Endodermal cell (in vitro differentiated cells): ENCODE measurements at regions not wholly inside any gene's neighbourhood (a gene's known extent, or its start where the extent isn't known, plus 50 kb on each side); places are given as distances from the start of the nearest gene placed in this dataset.
A peak's percentile ranks its signal among the peaks of the same experiment; 100 is the strongest.

Source experiments
- DNase-seq: peaks from one replicate; pipeline ENCODE4 v3.0.0-alpha.2; 2017
- H3K27ac ChIP-seq: 2 replicates; pipeline ENCODE4 v1.5.1; 2013; ENCODE audit warnings: mild to moderate bottlenecking, low read depth, low read length, moderate library complexity
- H3K27me3 ChIP-seq: 2 replicates; pipeline ENCODE4 v1.6.1; 2013; ENCODE audit warnings: mild to moderate bottlenecking, low read length, moderate library complexity; ENCODE audit not compliant: insufficient read depth, control insufficient read depth, poor library complexity, severe bottlenecking
- H3K36me3 ChIP-seq: 2 replicates; pipeline ENCODE4 v1.7.0; 2013; ENCODE audit warnings: mild to moderate bottlenecking, low read length, moderate library complexity; ENCODE audit not compliant: control insufficient read depth, insufficient read depth
- H3K4me1 ChIP-seq: one replicate; pipeline ENCODE4 v1.7.0; 2013; ENCODE audit warnings: low read length; ENCODE audit not compliant: control insufficient read depth, insufficient read depth
- H3K4me3 ChIP-seq: 2 replicates; pipeline ENCODE4 v1.5.1; 2013; ENCODE audit warnings: mild to moderate bottlenecking, low read length, moderate library complexity
- H3K9ac ChIP-seq: 2 replicates; pipeline ENCODE4 v1.6.1; 2013; ENCODE audit warnings: mild to moderate bottlenecking, low read length, moderate library complexity; ENCODE audit not compliant: poor library complexity, severe bottlenecking; ENCODE audit errors: extremely low read depth
- H3K9me3 ChIP-seq: 2 replicates; pipeline ENCODE4 v1.6.1; 2013; ENCODE audit warnings: mild to moderate bottlenecking, low read length, moderate library complexity; ENCODE audit not compliant: control insufficient read depth
- H3K27ac Mint-ChIP-seq: 2 replicates; pipeline ENCODE4 v1.8.0; 2020; ENCODE audit warnings: mixed read lengths
- H3K27me3 Mint-ChIP-seq: 2 replicates; pipeline ENCODE4 v1.8.0; 2021; ENCODE audit warnings: mild to moderate bottlenecking, mixed read lengths; ENCODE audit not compliant: insufficient read depth
- H3K36me3 Mint-ChIP-seq: 2 replicates; pipeline ENCODE4 v1.8.0; 2020; ENCODE audit warnings: low read depth, mixed read lengths
- H3K4me1 Mint-ChIP-seq: 2 replicates; pipeline ENCODE4 v1.8.0; 2020; ENCODE audit warnings: mixed read lengths
- H3K4me3 Mint-ChIP-seq: 2 replicates; pipeline ENCODE4 v1.8.0; 2020; ENCODE audit warnings: mild to moderate bottlenecking, moderate library complexity, mixed read lengths
- H3K9me3 Mint-ChIP-seq: 2 replicates; pipeline ENCODE4 v1.8.0; 2020; ENCODE audit warnings: mild to moderate bottlenecking, mixed read lengths
- CTCF ChIP-seq: fragments of 200-600 bp; sonication (generic); conservative IDR thresholded peaks from 2 replicates; pipeline ENCODE4 v1.5.0; 2021; ENCODE audit warnings: antibody characterized with exemption, mild to moderate bottlenecking
- WGBS, 2 experiments: methylation state at CpG; one replicate each; pipeline versions ENCODE4 v1.1.5 to v1.1.7; 2013; ENCODE audit warnings: missing lambda C conversion rate in 2 of 2, mixed read lengths in 1 of 2; ENCODE audit not compliant: insufficient coverage in 1 of 2, insufficient read length in 1 of 2; 5-methylcytosine and 5-hydroxymethylcytosine counted together

- no peak for DNase-seq
- Histone ChIP-seq H3K9me3 (no peaks in the 10 kb centered on the region), H3K36me3 (no peaks in the 10 kb centered on the region), H3K9ac (no peak overlapping the region), H3K4me3 (no peak overlapping the region), H3K27ac (no peak overlapping the region), H3K27me3 (no peaks in the 10 kb centered on the region), H3K4me1 (no peaks in the 10 kb centered on the region)
- peaks cover 2% of the 10 kb centered on the region for H3K9me3 Mint-ChIP-seq
- no peaks in the 10 kb centered on the region for H3K36me3 Mint-ChIP-seq
- no peaks in the 10 kb centered on the region for H3K27me3 Mint-ChIP-seq
- H3K4me3 Mint-ChIP-seq, result no peak overlapping the region
- peaks cover 30% of the 10 kb centered on the region for H3K4me1 Mint-ChIP-seq
- TF ChIP-seq CTCF, result no peak
- WGBS, 2 experiments, result 92 to 97% methylated on average over 4 to 5 of the region's 5 CpGs
- no peak overlapping the region for H3K27ac Mint-ChIP-seq
Observed at GRCh38 chr9:78598120-78598519, 301.2 kb downstream of the PSAT1 start.

DNA sequence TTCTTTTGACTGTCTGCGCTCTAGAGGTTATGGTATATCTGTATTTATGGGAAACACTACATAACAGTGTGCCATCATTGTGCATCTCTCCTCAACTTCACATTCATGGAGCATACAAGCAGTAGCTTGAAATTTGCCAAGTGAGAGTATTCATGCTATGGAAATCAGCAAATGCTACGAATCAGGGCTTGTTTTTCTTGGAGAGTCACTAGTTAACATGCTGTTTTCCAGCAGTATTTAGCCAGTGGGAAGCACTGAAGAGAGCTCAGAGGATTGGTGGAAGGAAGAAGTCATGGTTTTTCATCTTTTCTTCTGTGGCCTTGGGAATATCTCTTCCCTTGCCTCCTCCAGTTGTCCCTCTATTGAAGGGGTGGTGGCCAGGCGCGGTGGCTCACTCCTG lies 303.0 kb downstream of the PSAT1 start:
- TF ChIP-seq CTCF, result no peak
- Histone ChIP-seq H3K27ac (no peak overlapping the region), H3K9me3 (no peaks in the 10 kb centered on the region), H3K4me3 (no peak overlapping the region), H3K4me1 (no peaks in the 10 kb centered on the region), H3K27me3 (no peaks in the 10 kb centered on the region), H3K9ac (no peak overlapping the region), H3K36me3 (no peaks in the 10 kb centered on the region)
- Mint-ChIP-seq H3K27me3 (no peaks in the 10 kb centered on the region), H3K4me3 (no peak overlapping the region), H3K36me3 (no peaks in the 10 kb centered on the region), H3K4me1 (peaks cover 22% of the 10 kb centered on the region), H3K27ac (no peak overlapping the region), H3K9me3 (peaks cover 2% of the 10 kb centered on the region)
- WGBS, 2 experiments, result 90 to 100% methylated on average over 2 to 3 of the region's 4 CpGs
- DNase-seq, result no peak

GRCh38 chr9:78601957-78602565 lies 305.1 kb downstream of the PSAT1 start:
- 42 to 50% methylated on average over 1 to 7 of the region's 7 CpGs for WGBS, 2 experiments
- H3K27ac ChIP-seq, result no peak overlapping the region
- DNase-seq, result peak; percentile 75
- H3K9me3 ChIP-seq, result no peaks in the 10 kb centered on the region
- H3K4me3 ChIP-seq, result no peak overlapping the region
- Mint-ChIP-seq H3K9me3 (no peaks in the 10 kb centered on the region), H3K27me3 (no peaks in the 10 kb centered on the region), H3K4me1 (peaks cover 35% of the 10 kb centered on the region), H3K36me3 (no peaks in the 10 kb centered on the region), H3K27ac (no peak overlapping the region), H3K4me3 (no peak overlapping the region)
- peak; percentile 89 for TF ChIP-seq CTCF
- H3K9ac ChIP-seq, result no peak overlapping the region
- H3K27me3 ChIP-seq, result no peaks in the 10 kb centered on the region
- peaks cover 4% of the 10 kb centered on the region for H3K4me1 ChIP-seq
- H3K36me3 ChIP-seq, result no peaks in the 10 kb centered on the region
